Stimulated activated naive CD8-positive, alpha-beta T cell treated with anti-CD3 and anti-CD28 coated beads, Interleukin-15, amount 100 ng/mL, for 72 hours (primary cell): ENCODE measurements at regions not wholly inside any gene's neighbourhood (a gene's known extent, or its start where the extent isn't known, plus 50 kb on each side); places are given as distances from the start of the nearest gene placed in this dataset.
"Not testable (repeated sequence)": the region's sequence is repeated elsewhere in the genome, so short reads cannot be mapped to it uniquely, and the experiment has no call there.

Experiments
- ATAC-seq: fragments of 150-1000 bp; cut with Tn5 transposase; 2 replicates; pipeline ENCODE4 v1.10.0; 2021; ENCODE audit warnings: mild to moderate bottlenecking, moderate library complexity
- DNase-seq, 2 donors: peaks; one replicate each; pipeline ENCODE4 v3.0.0; 2021 to 2022
- H3K27ac Mint-ChIP-seq, 2 donors: one replicate each; pipeline ENCODE4 v1.8.0; 2022; ENCODE audit warnings: mild to moderate bottlenecking in 2 of 2, mixed read lengths in 2 of 2, moderate library complexity in 2 of 2
- H3K27me3 Mint-ChIP-seq: one replicate; pipeline ENCODE4 v1.8.0; 2022; ENCODE audit warnings: mixed read lengths
- H3K4me1 Mint-ChIP-seq: one replicate; pipeline ENCODE4 v1.8.0; 2022; ENCODE audit warnings: mild to moderate bottlenecking, mixed read lengths
- H3K4me3 Mint-ChIP-seq, 2 donors: one replicate each; pipeline ENCODE4 v1.8.0; 2022; ENCODE audit warnings: mild to moderate bottlenecking in 2 of 2, mixed read lengths in 2 of 2, moderate library complexity in 1 of 2
- H3K9me3 Mint-ChIP-seq, 2 donors: one replicate each; pipeline ENCODE4 v1.8.0; 2022; ENCODE audit warnings: mixed read lengths in 2 of 2

GRCh38 chr10:65367706-65368105 is 1558.1 kb upstream of the LRRTM3 start:
- no peak for DNase-seq
- Mint-ChIP-seq H3K27ac (no peak overlapping the region), H3K4me1 (no peaks in the 10 kb centered on the region), H3K9me3 (peaks cover 4 to 7% of the 10 kb centered on the region in 2 donors), H3K4me3 (no peak overlapping the region), H3K27me3 (no peaks in the 10 kb centered on the region)
- ATAC-seq, result no peak

GRCh38 chr10:65375528-65375927 is 1550.3 kb upstream of the LRRTM3 start:
- no peak for DNase-seq
- ATAC-seq, result no peak
- no peak overlapping the region for H3K4me3 Mint-ChIP-seq
- no peak overlapping the region for H3K27ac Mint-ChIP-seq
- H3K9me3 Mint-ChIP-seq, result peaks cover 0 to 9% of the 10 kb centered on the region in 2 donors
- no peaks in the 10 kb centered on the region for H3K27me3 Mint-ChIP-seq
- H3K4me1 Mint-ChIP-seq, result no peaks in the 10 kb centered on the region

- H3K9me3 Mint-ChIP-seq, result peaks cover 0 to 9% of the 10 kb centered on the region in 2 donors
- DNase-seq (no peak), ATAC-seq (no peak)
- no peaks in the 10 kb centered on the region for H3K4me1 Mint-ChIP-seq
- no peaks in the 10 kb centered on the region for H3K27me3 Mint-ChIP-seq
- H3K4me3 Mint-ChIP-seq, result no peak overlapping the region
- H3K27ac Mint-ChIP-seq, result no peak overlapping the region
Observed at GRCh38 chr10:65377687-65378086, 1548.1 kb upstream of the LRRTM3 start.

- Mint-ChIP-seq H3K9me3 (peaks cover 0 to 13% of the 10 kb centered on the region in 2 donors), H3K4me1 (no peaks in the 10 kb centered on the region), H3K4me3 (no peak overlapping the region), H3K27ac (no peak overlapping the region), H3K27me3 (no peaks in the 10 kb centered on the region)
- ATAC-seq, result no peak
- no peak for DNase-seq
Observed at GRCh38 chr10:65394502-65395297, 1531.1 kb upstream of the LRRTM3 start.

- DNase-seq (no peak), ATAC-seq (no peak)
- Mint-ChIP-seq H3K9me3 (peaks cover 0 to 13% of the 10 kb centered on the region in 2 donors), H3K4me1 (no peaks in the 10 kb centered on the region), H3K4me3 (no peak overlapping the region), H3K27me3 (no peaks in the 10 kb centered on the region), H3K27ac (no peak overlapping the region)
Observed at GRCh38 chr10:65395631-65396030, 1530.2 kb upstream of the LRRTM3 start.

DNA sequence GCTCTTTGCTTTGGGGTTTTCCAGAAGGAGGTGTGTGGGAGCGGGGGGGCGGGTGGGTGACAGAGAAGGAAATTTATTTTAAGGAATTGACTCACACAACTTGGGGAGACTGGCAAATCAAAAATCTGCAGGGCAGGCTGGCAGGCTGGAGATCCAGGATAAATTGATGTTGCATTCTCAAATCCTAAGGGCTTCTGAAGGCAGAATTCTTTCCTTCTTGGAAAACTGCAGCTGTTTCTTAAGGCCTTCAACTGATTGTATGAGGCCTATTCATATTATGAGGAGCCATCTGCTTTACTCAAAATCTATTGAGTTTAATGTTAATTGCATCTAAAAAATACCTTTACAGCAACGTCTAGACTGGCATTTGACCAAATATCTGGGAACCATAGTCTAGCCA is 1528.8 kb upstream of the LRRTM3 start:
- no peak overlapping the region for H3K27ac Mint-ChIP-seq
- peaks cover 0 to 13% of the 10 kb centered on the region in 2 donors for H3K9me3 Mint-ChIP-seq
- no peaks in the 10 kb centered on the region for H3K4me1 Mint-ChIP-seq
- H3K27me3 Mint-ChIP-seq, result no peaks in the 10 kb centered on the region
- no peak for ATAC-seq
- H3K4me3 Mint-ChIP-seq, result no peak overlapping the region
- DNase-seq, result no peak

DNA sequence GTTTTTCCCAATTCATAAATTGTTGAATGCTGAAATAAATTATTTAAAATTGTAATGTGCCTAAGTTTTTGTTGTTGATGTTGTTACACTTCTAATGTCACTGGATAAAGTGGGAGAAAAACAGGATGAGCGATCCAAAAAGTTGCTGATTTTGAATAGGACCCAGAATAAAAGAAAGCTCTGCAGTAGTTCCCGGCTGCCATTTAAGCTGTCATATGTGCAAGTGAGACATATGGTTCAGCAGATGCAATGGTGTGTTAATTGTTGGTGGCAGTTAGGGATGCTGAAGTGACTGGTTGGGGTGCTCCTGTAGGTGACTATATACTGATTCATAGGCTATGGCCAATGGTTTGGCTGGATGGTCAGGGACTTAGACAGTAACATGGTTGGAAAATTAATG is 1517.4 kb upstream of the LRRTM3 start:
- Mint-ChIP-seq H3K9me3 (peaks cover 6 to 7% of the 10 kb centered on the region in 2 donors), H3K4me1 (no peaks in the 10 kb centered on the region), H3K27ac (no peak overlapping the region), H3K27me3 (no peaks in the 10 kb centered on the region), H3K4me3 (no peak overlapping the region)
- ATAC-seq (no peak), DNase-seq (no peak)

DNA sequence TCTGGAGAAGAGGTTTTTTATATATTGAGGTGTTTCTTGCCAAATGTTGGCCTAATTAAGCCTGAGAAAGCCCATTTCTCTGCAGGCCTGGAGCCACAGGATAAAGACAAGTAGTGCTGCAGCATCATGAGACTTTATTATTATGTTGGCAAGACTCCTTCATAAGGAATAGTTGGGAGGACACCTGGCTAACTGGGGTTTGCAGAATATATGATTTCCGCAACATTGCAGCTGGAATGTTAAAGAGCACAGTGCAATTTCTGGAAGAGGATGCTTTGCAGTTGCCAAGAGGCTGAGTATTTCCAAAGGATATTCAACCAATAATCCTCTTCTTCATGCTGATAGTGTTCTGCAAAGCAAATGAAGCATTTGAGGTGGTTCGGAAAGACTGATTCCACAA is 1512.8 kb upstream of the LRRTM3 start:
- DNase-seq, result no peak
- Mint-ChIP-seq H3K4me1 (no peaks in the 10 kb centered on the region), H3K27me3 (no peaks in the 10 kb centered on the region), H3K4me3 (no peak overlapping the region), H3K27ac (no peak overlapping the region), H3K9me3 (peaks cover 11 to 12% of the 10 kb centered on the region in 2 donors)
- no peak for ATAC-seq

- no peak overlapping the region for H3K4me3 Mint-ChIP-seq
- DNase-seq (no peak), ATAC-seq (no peak)
- H3K27ac Mint-ChIP-seq, result no peak overlapping the region
- H3K9me3 Mint-ChIP-seq, result peaks cover 5 to 14% of the 10 kb centered on the region in 2 donors
- no peaks in the 10 kb centered on the region for H3K27me3 Mint-ChIP-seq
- H3K4me1 Mint-ChIP-seq, result no peaks in the 10 kb centered on the region
Observed at GRCh38 chr10:65415318-65415717, 1510.5 kb upstream of the LRRTM3 start.

DNA sequence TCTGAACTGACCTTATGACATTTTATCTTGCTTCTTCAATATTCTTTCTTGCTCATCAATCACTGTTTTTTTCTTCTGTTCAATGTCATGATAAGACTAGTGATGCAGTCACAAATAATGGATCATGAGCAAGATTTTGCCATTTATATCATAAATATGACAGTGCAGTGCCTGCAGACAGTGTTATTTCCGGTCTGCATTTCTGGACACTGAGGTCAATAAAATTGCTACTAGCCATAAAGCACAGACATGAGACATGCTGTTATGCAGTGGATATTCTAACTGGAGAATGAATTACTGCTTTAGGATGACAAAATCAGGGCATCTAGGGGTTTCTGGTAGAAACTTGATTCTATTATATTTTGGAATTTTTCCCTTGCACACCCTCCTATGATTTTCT is 1509.7 kb upstream of the LRRTM3 start:
- H3K4me1 Mint-ChIP-seq, result no peaks in the 10 kb centered on the region
- no peak overlapping the region for H3K4me3 Mint-ChIP-seq
- H3K9me3 Mint-ChIP-seq, result peaks cover 5 to 14% of the 10 kb centered on the region in 2 donors
- no peak for ATAC-seq
- DNase-seq, result no peak
- no peaks in the 10 kb centered on the region for H3K27me3 Mint-ChIP-seq
- no peak overlapping the region for H3K27ac Mint-ChIP-seq

- no peak overlapping the region for H3K27ac Mint-ChIP-seq
- ATAC-seq, result no peak
- no peak overlapping the region for H3K4me3 Mint-ChIP-seq
Observed at GRCh38 chr10:65419629-65420028, 1506.2 kb upstream of the LRRTM3 start.

GRCh38 chr10:65423043-65423442 is 1502.8 kb upstream of the LRRTM3 start:
- no peaks in the 10 kb centered on the region for H3K4me1 Mint-ChIP-seq
- H3K9me3 Mint-ChIP-seq, result peaks cover 0 to 23% of the 10 kb centered on the region in 2 donors
- no peak for DNase-seq
- ATAC-seq, result no peak
- no peaks in the 10 kb centered on the region for H3K27me3 Mint-ChIP-seq
- H3K4me3 Mint-ChIP-seq, result no peak overlapping the region
- H3K27ac Mint-ChIP-seq, result no peak overlapping the region

More at GRCh38 chr10:65419629-65420028, 1506.2 kb upstream of the LRRTM3 start:
- H3K4me1 Mint-ChIP-seq, result no peaks in the 10 kb centered on the region
- DNase-seq, result no peak
- peaks cover 5 to 22% of the 10 kb centered on the region in 2 donors for H3K9me3 Mint-ChIP-seq
- no peaks in the 10 kb centered on the region for H3K27me3 Mint-ChIP-seq

DNA sequence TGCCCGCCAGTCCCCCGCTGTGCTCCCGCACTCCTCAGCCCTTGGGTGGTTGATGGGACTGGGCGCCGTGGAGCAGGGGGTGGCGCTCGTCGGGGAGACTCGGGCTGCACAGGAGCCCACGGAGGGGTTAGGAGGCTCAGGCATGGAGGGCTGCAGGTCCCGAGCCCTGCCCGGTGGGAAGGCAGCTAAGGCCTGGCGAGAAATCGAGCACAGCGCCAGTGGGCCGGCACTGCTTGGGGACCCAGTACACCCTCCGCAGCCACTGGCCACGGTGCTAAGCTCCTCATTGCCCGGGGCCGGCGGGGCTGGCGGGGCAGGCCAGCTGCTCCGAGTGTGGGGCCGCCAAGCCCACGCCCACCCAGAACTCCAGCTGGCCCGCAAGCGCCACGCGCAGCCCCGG is 1496.5 kb upstream of the LRRTM3 start:
- not testable (repeated sequence) for H3K4me3 Mint-ChIP-seq, ATAC-seq, H3K27ac Mint-ChIP-seq, H3K9me3 Mint-ChIP-seq, H3K27me3 Mint-ChIP-seq, DNase-seq, H3K4me1 Mint-ChIP-seq

DNA sequence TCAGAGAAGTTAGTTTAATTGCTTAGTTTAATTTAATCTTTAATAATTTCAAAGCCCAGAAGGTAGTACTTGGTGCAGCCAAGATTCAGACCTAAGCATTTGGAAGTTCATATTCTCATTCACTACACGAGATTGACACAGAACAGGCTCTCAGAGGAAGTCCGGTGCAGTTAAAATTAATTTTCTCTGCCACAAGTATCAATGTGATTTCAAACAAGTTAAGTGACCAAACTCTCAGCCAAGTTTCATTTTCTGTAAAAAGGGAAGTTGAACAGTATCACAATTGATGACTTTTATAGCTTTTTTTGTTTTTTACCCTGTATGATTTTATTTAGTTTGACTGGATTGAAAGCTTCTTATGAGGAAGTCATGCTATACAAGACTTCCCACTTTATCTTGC is 1494.9 kb upstream of the LRRTM3 start:
- no peak for DNase-seq

DNA sequence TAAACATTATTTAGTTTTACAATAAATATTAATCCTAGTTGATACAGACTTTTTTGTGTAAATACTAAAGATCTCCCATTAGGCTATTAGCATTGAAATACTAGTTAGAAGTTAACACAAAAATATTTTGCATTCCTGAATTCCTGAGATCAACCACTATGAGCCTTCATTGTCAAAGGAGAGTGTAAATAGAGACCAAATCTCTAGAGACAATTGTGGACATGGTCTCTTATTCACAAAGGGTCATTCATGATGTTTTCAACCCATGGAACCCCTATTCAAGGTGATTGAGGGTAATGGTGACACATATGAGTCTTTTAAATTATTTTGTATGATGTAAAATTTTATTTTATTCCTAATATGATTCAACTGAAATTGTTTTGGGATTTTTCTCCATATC is 1454.8 kb upstream of the LRRTM3 start:
- no peak overlapping the region for H3K4me3 Mint-ChIP-seq
- H3K9me3 Mint-ChIP-seq, result peaks cover 9 to 17% of the 10 kb centered on the region in 2 donors

More for the DNA sequence above, 1494.9 kb upstream of the LRRTM3 start:
- ATAC-seq, result no peak
- H3K9me3 Mint-ChIP-seq, result peaks cover 0 to 10% of the 10 kb centered on the region in 2 donors
- no peaks in the 10 kb centered on the region for H3K4me1 Mint-ChIP-seq
- no peak overlapping the region for H3K27ac Mint-ChIP-seq
- no peaks in the 10 kb centered on the region for H3K27me3 Mint-ChIP-seq
- no peak overlapping the region for H3K4me3 Mint-ChIP-seq

DNA sequence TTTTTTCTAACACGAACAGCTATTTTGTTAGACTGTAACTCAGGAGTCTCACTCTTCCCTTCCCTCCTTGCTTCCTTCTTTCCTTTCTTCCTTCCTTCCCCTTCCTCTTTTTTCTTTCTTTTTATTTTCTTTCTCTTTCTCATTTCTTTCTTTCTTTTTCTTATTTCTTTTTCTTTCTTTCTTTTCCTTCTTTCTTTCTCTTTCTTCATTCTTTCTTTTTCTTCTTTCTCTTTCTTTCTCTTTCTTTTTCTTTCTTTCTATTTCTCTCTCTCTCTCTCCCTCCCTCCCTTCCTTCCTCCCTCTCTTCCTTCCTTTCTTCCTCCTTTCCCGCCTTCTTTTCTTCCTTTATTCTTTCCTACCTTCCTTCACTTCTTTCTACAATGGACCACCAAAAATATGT is 1443.0 kb upstream of the LRRTM3 start:
- Mint-ChIP-seq H3K27ac (no peak overlapping the region), H3K4me1 (no peaks in the 10 kb centered on the region), H3K4me3 (no peak overlapping the region), H3K9me3 (peaks cover 0 to 11% of the 10 kb centered on the region in 2 donors), H3K27me3 (no peaks in the 10 kb centered on the region)
- no peak for DNase-seq
- no peak for ATAC-seq

More for the DNA sequence above, 1454.8 kb upstream of the LRRTM3 start:
- no peak for ATAC-seq
- H3K27ac Mint-ChIP-seq, result no peak overlapping the region
- no peak for DNase-seq
- H3K4me1 Mint-ChIP-seq, result no peaks in the 10 kb centered on the region
- H3K27me3 Mint-ChIP-seq, result no peaks in the 10 kb centered on the region

DNA sequence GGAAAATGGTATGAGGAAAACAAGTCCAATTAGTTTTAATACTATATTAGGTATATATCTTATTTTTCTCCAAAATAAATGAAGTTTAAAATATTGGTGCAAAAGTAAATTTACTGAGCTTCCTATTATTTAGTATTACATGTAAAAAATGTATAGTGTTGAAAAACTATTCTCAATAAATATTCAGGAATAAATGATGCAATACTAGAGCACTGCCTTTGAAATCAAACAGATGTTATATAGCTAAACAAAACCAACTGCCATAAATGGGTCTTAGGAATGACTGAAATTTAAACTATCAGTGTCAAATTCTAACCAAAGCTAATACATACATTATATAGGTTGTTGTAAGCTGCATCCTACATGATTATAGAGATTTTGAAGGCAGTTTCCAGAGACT is 1434.0 kb upstream of the LRRTM3 start:
- Mint-ChIP-seq H3K4me1 (no peaks in the 10 kb centered on the region), H3K4me3 (no peak overlapping the region), H3K9me3 (peaks cover 0 to 7% of the 10 kb centered on the region in 2 donors), H3K27me3 (no peaks in the 10 kb centered on the region), H3K27ac (no peak overlapping the region)
- ATAC-seq, result no peak
- no peak for DNase-seq
